ENCODE measurements at regions not wholly inside any gene's neighbourhood (a gene's known extent, or its start where the extent isn't known, plus 50 kb on each side); places are given as distances from the start of the nearest gene placed in this dataset.
"Not testable (repeated sequence)": the region's sequence is repeated elsewhere in the genome, so short reads cannot be mapped to it uniquely, and the experiment has no call there.

DNA sequence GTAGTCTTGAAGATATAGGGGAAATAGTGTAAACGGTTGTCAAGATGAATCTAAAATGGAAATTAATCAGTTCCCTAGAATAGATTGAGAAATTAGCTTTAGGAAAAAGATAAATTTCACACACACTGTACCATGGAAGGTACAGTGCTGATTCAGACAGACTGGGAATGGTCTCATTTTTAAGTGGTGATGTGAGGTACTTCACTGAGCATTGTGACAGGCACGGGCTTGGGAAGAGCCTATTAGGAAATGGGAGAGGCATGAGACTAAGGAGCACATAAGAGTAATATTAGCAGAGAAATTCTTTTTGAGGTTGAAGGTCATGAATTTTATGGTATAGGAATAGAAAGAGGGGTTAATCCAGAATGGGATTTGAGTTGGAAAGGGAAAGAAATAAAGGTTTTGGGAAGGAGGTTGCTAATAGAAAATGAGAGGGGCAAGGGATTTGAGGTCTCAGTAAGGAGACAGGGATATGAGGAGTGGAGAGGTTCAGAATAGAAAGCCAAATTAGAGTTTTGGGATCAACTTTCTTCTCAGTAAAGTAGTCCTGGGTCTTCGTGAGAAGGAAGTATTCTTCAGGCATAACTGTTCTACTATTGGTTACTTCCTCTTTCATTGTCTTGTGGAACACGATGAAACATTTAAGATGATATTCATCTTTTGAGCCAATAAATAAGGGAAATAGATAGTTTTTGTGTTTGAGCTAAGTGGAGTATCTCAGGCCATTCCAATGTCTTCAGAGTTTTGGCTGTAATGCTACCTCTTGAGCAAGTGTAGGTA is 115.0 kb upstream of the FBXO28 start:
- not testable (repeated sequence) for TF ChIP-seq TAF1, POLR2AphosphoS5, POLR2A, SPI1 (IDR thresholded peaks at IDR 0.05; ENCODE audit: low read depth, low read length)
